GM19455 (cell line): ENCODE measurements at regions not wholly inside any gene's neighbourhood (a gene's known extent, or its start where the extent isn't known, plus 50 kb on each side); places are given as distances from the start of the nearest gene placed in this dataset.
A peak's percentile ranks its signal among the peaks of the same experiment; 100 is the strongest.

Source experiments
- ATAC-seq: cut with Tn5 transposase; IDR thresholded peaks from one replicate; pipeline ENCODE4 v1.9.1; 2021; ENCODE audit not compliant: unreplicated experiment

- no peak for ATAC-seq
Observed at GRCh38 chr5:74042559-74042958, 416.6 kb downstream of the ARHGEF28 start.

GRCh38 chr5:74041913-74042312 lies 415.9 kb downstream of the ARHGEF28 start:
- no peak for ATAC-seq

- ATAC-seq, result no peak
Observed at GRCh38 chr5:74040811-74041491, 415.0 kb downstream of the ARHGEF28 start.

GRCh38 chr5:74040065-74040551 lies 414.1 kb downstream of the ARHGEF28 start:
- ATAC-seq, result no peak

- ATAC-seq, result no peak
Observed at GRCh38 chr5:74037321-74037720, 411.3 kb downstream of the ARHGEF28 start.

- ATAC-seq, result peak; percentile 63
Observed at GRCh38 chr5:74035521-74035937, 409.5 kb downstream of the ARHGEF28 start.

- ATAC-seq, result no peak
Observed at GRCh38 chr5:74034733-74035132, 408.7 kb downstream of the ARHGEF28 start.

- ATAC-seq, result no peak
Observed at GRCh38 chr5:74032617-74033016, 406.6 kb downstream of the ARHGEF28 start.

GRCh38 chr5:74031536-74031935 lies 405.5 kb downstream of the ARHGEF28 start:
- no peak for ATAC-seq

- no peak for ATAC-seq
Observed at GRCh38 chr5:74030821-74031220, 404.8 kb downstream of the ARHGEF28 start.

GRCh38 chr5:74030371-74030770 lies 404.4 kb downstream of the ARHGEF28 start:
- no peak for ATAC-seq

- no peak for ATAC-seq
Observed at GRCh38 chr5:74028976-74029375, 403.0 kb downstream of the ARHGEF28 start.

GRCh38 chr5:74028406-74028805 lies 402.4 kb downstream of the ARHGEF28 start:
- no peak for ATAC-seq

- no peak for ATAC-seq
Observed at GRCh38 chr5:74027732-74028338, 401.8 kb downstream of the ARHGEF28 start.

- no peak for ATAC-seq
Observed at GRCh38 chr5:74026310-74026709, 400.3 kb downstream of the ARHGEF28 start.

- no peak for ATAC-seq
Observed at GRCh38 chr5:74021126-74021525, 395.1 kb downstream of the ARHGEF28 start.

- no peak for ATAC-seq
Observed at GRCh38 chr5:74020503-74020902, 394.5 kb downstream of the ARHGEF28 start.

GRCh38 chr5:74019923-74020322 lies 393.9 kb downstream of the ARHGEF28 start:
- ATAC-seq, result no peak

- no peak for ATAC-seq
Observed at GRCh38 chr5:74017786-74018211, 391.8 kb downstream of the ARHGEF28 start.

- no peak for ATAC-seq
Observed at GRCh38 chr5:74017112-74017511, 391.1 kb downstream of the ARHGEF28 start.

- ATAC-seq, result no peak
Observed at GRCh38 chr5:74016373-74016772, 390.4 kb downstream of the ARHGEF28 start.

- no peak for ATAC-seq
Observed at GRCh38 chr5:74015716-74016115, 389.7 kb downstream of the ARHGEF28 start.

GRCh38 chr5:74013222-74013621 lies 387.2 kb downstream of the ARHGEF28 start:
- no peak for ATAC-seq
